Erythroblast (primary cell): ENCODE measurements at regions not wholly inside any gene's neighbourhood (a gene's known extent, or its start where the extent isn't known, plus 50 kb on each side); places are given as distances from the start of the nearest gene placed in this dataset.

Experiments used
- GATA1 ChIP-seq: IDR thresholded peaks from 2 replicates; pipeline ENCODE4 v1.6.1; 2011; ENCODE audit warnings: low read depth, mild to moderate bottlenecking, control low read depth, low read length, moderate library complexity
- POLR2A ChIP-seq: IDR thresholded peaks from 2 replicates; pipeline ENCODE4 v1.6.1; 2011; ENCODE audit warnings: mild to moderate bottlenecking, low read length

- no peak for TF ChIP-seq POLR2A
- TF ChIP-seq GATA1, result no peak
These were observed 135.1 kb upstream of the ELL2 start for GRCh38 chr5:96096724-96097123.
